ENCODE measurements at regions not wholly inside any gene's neighbourhood (a gene's known extent, or its start where the extent isn't known, plus 50 kb on each side); places are given as distances from the start of the nearest gene placed in this dataset.

DNA sequence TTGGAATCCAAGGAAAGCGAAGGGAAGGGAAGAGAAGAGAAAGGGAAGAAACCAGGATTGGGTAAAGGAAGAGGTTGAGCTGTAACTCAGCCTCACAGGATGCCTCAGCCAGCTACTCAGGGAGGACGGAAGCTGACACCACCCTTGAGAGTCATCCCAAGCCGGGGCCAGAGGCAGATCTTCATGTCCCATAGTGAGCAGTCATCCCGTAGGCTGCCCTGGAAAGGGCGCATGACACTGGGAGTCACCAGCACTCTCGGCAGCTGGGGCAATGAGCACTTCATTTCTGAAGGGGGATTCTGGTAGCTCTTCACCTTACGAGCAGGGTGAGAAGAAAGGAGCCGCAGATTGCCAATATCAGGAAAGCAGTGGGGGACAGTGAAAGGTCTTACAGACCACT is 60.1 kb upstream of the PCSK6 start:
- TF ChIP-seq CTCF (IDR thresholded peaks at IDR 0.05) (no peak), POLR2A (IDR thresholded peaks at IDR 0.05) (no peak)

Measured in esophagus squamous epithelium (tissue), 4 donors.